Hepatocyte (in vitro differentiated cells): ENCODE measurements at regions not wholly inside any gene's neighbourhood (a gene's known extent, or its start where the extent isn't known, plus 50 kb on each side); places are given as distances from the start of the nearest gene placed in this dataset.

Source experiments
- DNase-seq: peaks from one replicate; pipeline ENCODE4 v3.0.0-alpha.2; 2016; ENCODE audit warnings: low spot score
- H2AFZ ChIP-seq: fragments of 200-600 bp; sonication (generic); 2 replicates; pipeline ENCODE4 v1.6.0; 2016; ENCODE audit warnings: antibody characterized with exemption, mild to moderate bottlenecking
- H3K27ac ChIP-seq: fragments of 200-600 bp; sonication (generic); 2 replicates; pipeline ENCODE4 v1.5.1; 2016; ENCODE audit warnings: mild to moderate bottlenecking
- H3K27me3 ChIP-seq: fragments of 200-600 bp; sonication (generic); 2 replicates; pipeline ENCODE4 v1.6.1; 2016
- H3K36me3 ChIP-seq: fragments of 200-600 bp; sonication (generic); replicated peaks from 2 replicates; pipeline ENCODE4 v1.5.1; 2016; ENCODE audit warnings: low read depth; ENCODE audit not compliant: insufficient read depth
- H3K4me1 ChIP-seq: fragments of 200-600 bp; sonication (generic); 2 replicates; pipeline ENCODE4 v1.5.1; 2016; ENCODE audit warnings: mild to moderate bottlenecking, moderate library complexity; ENCODE audit not compliant: insufficient read depth
- H3K4me2 ChIP-seq: fragments of 200-600 bp; sonication (generic); 2 replicates; pipeline ENCODE4 v1.6.0; 2016
- H3K4me3 ChIP-seq: fragments of 200-600 bp; sonication (generic); 2 replicates; pipeline ENCODE4 v1.5.1; 2016; ENCODE audit warnings: mild to moderate bottlenecking
- H3K79me2 ChIP-seq: fragments of 200-600 bp; sonication (generic); 2 replicates; pipeline ENCODE4 v1.6.0; 2017; ENCODE audit warnings: mild to moderate bottlenecking
- H3K9me2 ChIP-seq: fragments of 200-600 bp; sonication (generic); replicated peaks from 2 replicates; pipeline ENCODE4 v1.6.0; 2017; ENCODE audit warnings: mild to moderate bottlenecking; ENCODE audit not compliant: insufficient read depth
- H3K9me3 ChIP-seq: fragments of 200-600 bp; sonication (generic); 2 replicates; pipeline ENCODE4 v1.5.1; 2016; ENCODE audit warnings: low read depth, mild to moderate bottlenecking
- H4K20me1 ChIP-seq: fragments of 200-600 bp; sonication (generic); 2 replicates; pipeline ENCODE4 v1.6.0; 2016; ENCODE audit warnings: mild to moderate bottlenecking; ENCODE audit not compliant: insufficient read depth, poor library complexity, severe bottlenecking
- CTCF ChIP-seq: fragments of 200-600 bp; sonication (generic); IDR thresholded peaks from 2 replicates; pipeline ENCODE4 v1.5.1; 2016; ENCODE audit warnings: antibody characterized with exemption, mild to moderate bottlenecking; ENCODE audit not compliant: poor library complexity
- EZH2 ChIP-seq: fragments of 200-600 bp; sonication (generic); IDR thresholded peaks from 2 replicates; pipeline ENCODE4 v1.6.1; 2016; ENCODE audit warnings: antibody characterized with exemption, mild to moderate bottlenecking, borderline replicate concordance
- EZH2phosphoT487 ChIP-seq: fragments of 200-600 bp; sonication (generic); IDR thresholded peaks from one replicate; pipeline ENCODE4 v1.6.1; 2018; ENCODE audit warnings: antibody characterized with exemption, mild to moderate bottlenecking, low read depth, moderate library complexity; ENCODE audit not compliant: unreplicated experiment, severe bottlenecking
- WGBS: methylation state at CpG from one replicate; pipeline ENCODE4 v1.1.6; 2016; ENCODE audit warnings: low lambda C conversion rate; ENCODE audit errors: missing lambda C conversion rate; 5-methylcytosine and 5-hydroxymethylcytosine counted together

- Histone ChIP-seq H3K4me1 (no peaks in the 10 kb centered on the region), H3K9me3 (no peaks in the 10 kb centered on the region)
- DNase-seq, result no peak
Measured at GRCh38 chr1:4061521-4062031, 161.5 kb upstream of the C1orf174 start.

GRCh38 chr1:4062041-4062440, 162.0 kb upstream of the C1orf174 start:
- no peaks in the 10 kb centered on the region for H3K9me3 ChIP-seq
- H3K27ac ChIP-seq, result no peak overlapping the region
- TF ChIP-seq EZH2phosphoT487, result no peak
- no peak for TF ChIP-seq CTCF
- no peak for TF ChIP-seq EZH2
- H3K4me3 ChIP-seq, result no peak overlapping the region
- no peaks in the 10 kb centered on the region for H3K27me3 ChIP-seq
- H3K9me2 ChIP-seq, result no peaks in the 10 kb centered on the region
- no peaks in the 10 kb centered on the region for H3K36me3 ChIP-seq
- DNase-seq, result no peak
- no peaks in the 10 kb centered on the region for H4K20me1 ChIP-seq
- H3K4me2 ChIP-seq, result no peak overlapping the region
- H2AFZ ChIP-seq, result no peak overlapping the region
- no peaks in the 10 kb centered on the region for H3K79me2 ChIP-seq
- WGBS, result 89% methylated on average over 9 of the region's 9 CpGs
- no peaks in the 10 kb centered on the region for H3K4me1 ChIP-seq

More at GRCh38 chr1:4061521-4062031, 161.5 kb upstream of the C1orf174 start:
- Histone ChIP-seq H3K9me2 (no peaks in the 10 kb centered on the region), H3K27me3 (no peaks in the 10 kb centered on the region), H2AFZ (no peak overlapping the region), H4K20me1 (no peaks in the 10 kb centered on the region), H3K4me2 (no peak overlapping the region), H3K36me3 (no peaks in the 10 kb centered on the region), H3K4me3 (no peak overlapping the region), H3K79me2 (no peaks in the 10 kb centered on the region), H3K27ac (no peak overlapping the region)
- TF ChIP-seq EZH2 (no peak), EZH2phosphoT487 (no peak), CTCF (no peak)
- WGBS, result 84% methylated on average over 21 of the region's 21 CpGs

GRCh38 chr1:4062560-4062959, 162.5 kb upstream of the C1orf174 start:
- no peak overlapping the region for H3K4me2 ChIP-seq
- WGBS, result 82% methylated on average over 13 of the region's 13 CpGs
- H3K27me3 ChIP-seq, result no peaks in the 10 kb centered on the region
- no peaks in the 10 kb centered on the region for H3K9me2 ChIP-seq
- no peak overlapping the region for H3K27ac ChIP-seq
- no peaks in the 10 kb centered on the region for H3K9me3 ChIP-seq
- no peaks in the 10 kb centered on the region for H3K36me3 ChIP-seq
- H2AFZ ChIP-seq, result no peak overlapping the region
- no peak for DNase-seq
- no peaks in the 10 kb centered on the region for H4K20me1 ChIP-seq
- no peaks in the 10 kb centered on the region for H3K79me2 ChIP-seq
- no peak overlapping the region for H3K4me3 ChIP-seq
- H3K4me1 ChIP-seq, result no peaks in the 10 kb centered on the region
- TF ChIP-seq CTCF (no peak), EZH2 (no peak), EZH2phosphoT487 (no peak)

GRCh38 chr1:4062992-4063391, 162.9 kb upstream of the C1orf174 start:
- Histone ChIP-seq H2AFZ (no peak overlapping the region), H3K4me1 (no peaks in the 10 kb centered on the region), H3K27me3 (no peaks in the 10 kb centered on the region), H3K4me3 (no peak overlapping the region), H3K9me3 (no peaks in the 10 kb centered on the region), H3K79me2 (no peaks in the 10 kb centered on the region), H4K20me1 (no peaks in the 10 kb centered on the region), H3K36me3 (no peaks in the 10 kb centered on the region), H3K27ac (no peak overlapping the region), H3K9me2 (no peaks in the 10 kb centered on the region), H3K4me2 (no peak overlapping the region)
- no peak for DNase-seq
- no peak for TF ChIP-seq CTCF
- TF ChIP-seq EZH2, result no peak
- TF ChIP-seq EZH2phosphoT487, result no peak
- 89% methylated on average over 15 of the region's 15 CpGs for WGBS
